ENCODE measurements at regions not wholly inside any gene's neighbourhood (a gene's known extent, or its start where the extent isn't known, plus 50 kb on each side); places are given as distances from the start of the nearest gene placed in this dataset.

DNA sequence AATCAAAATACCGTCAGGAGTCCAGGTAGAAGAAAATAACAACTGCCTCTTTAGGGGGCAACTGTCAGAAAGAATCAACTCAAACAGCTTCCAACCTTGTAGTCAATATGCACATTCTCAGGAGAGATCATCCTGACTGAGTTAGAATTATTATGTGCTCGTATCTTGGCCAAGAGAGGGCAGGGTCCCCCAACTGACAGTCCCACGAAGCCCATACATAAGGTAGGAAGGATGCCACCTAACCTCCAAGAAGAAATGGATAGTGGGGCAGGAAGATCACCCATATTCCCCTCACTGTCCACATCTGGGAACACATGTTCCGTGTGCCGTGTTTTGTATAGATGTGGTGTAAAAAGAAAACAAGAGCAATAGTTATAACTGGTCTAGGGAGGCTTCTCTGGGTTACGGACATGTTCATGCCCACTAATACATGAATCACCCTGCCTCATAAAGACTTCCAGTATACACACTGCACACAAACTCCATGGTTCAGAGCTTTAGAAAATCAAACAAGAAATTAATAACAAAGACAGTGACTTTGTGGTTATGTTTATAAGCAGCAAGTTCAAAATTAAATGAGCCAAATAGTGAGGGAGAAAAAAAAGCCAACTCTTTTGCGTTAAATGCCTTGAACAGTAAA is 295.6 kb downstream of the FGFR2 start:
- H2BK15ac ChIP-seq (replicated peaks; ENCODE audit: low read depth): no peak overlapping the region
- H3K27ac ChIP-seq (ENCODE audit: low read depth, low read length): no peak overlapping the region
- no peak overlapping the region for H3K56ac ChIP-seq (ENCODE audit: low read length)
- H3K79me1 ChIP-seq (ENCODE audit: low read length): no peaks in the 10 kb centered on the region
- WGBS (ENCODE audit: extremely low coverage, insufficient coverage, low lambda C conversion rate): no CpG with 5 or more reads among the region's 7 CpGs
- no peaks in the 10 kb centered on the region for H3K79me2 ChIP-seq (ENCODE audit: control insufficient read depth, insufficient read depth, low read length)
- no peak for DNase-seq
- no peak overlapping the region for H4K8ac ChIP-seq (ENCODE audit: low read depth, low read length)
- H2AK5ac ChIP-seq (ENCODE audit: low read length): no peak overlapping the region
- no peak overlapping the region for H3K4me2 ChIP-seq (ENCODE audit: low read length)
- no peak overlapping the region for H3K23ac ChIP-seq (ENCODE audit: low read length)
- no peaks in the 10 kb centered on the region for H3K4me1 ChIP-seq (ENCODE audit: control insufficient read depth, low read depth, low read length)
- no peak overlapping the region for H3K4me3 ChIP-seq (ENCODE audit: low read length)
- H3K4ac ChIP-seq (ENCODE audit: low read depth, low read length): no peak overlapping the region
- H3K18ac ChIP-seq (ENCODE audit: low read length): no peak overlapping the region
- H2BK5ac ChIP-seq (ENCODE audit: low read length): no peak overlapping the region
- no peak overlapping the region for H4K5ac ChIP-seq (ENCODE audit: low read length)
- H2BK120ac ChIP-seq (ENCODE audit: low read depth, low read length): no peak overlapping the region
- no peaks in the 10 kb centered on the region for H3K36me3 ChIP-seq (ENCODE audit: control insufficient read depth, insufficient read depth, low read length)
- H3K27me3 ChIP-seq (ENCODE audit: insufficient read depth, low read length, poor library complexity): no peaks in the 10 kb centered on the region
- no peak overlapping the region for H3K9ac ChIP-seq (ENCODE audit: low read length)

DNA sequence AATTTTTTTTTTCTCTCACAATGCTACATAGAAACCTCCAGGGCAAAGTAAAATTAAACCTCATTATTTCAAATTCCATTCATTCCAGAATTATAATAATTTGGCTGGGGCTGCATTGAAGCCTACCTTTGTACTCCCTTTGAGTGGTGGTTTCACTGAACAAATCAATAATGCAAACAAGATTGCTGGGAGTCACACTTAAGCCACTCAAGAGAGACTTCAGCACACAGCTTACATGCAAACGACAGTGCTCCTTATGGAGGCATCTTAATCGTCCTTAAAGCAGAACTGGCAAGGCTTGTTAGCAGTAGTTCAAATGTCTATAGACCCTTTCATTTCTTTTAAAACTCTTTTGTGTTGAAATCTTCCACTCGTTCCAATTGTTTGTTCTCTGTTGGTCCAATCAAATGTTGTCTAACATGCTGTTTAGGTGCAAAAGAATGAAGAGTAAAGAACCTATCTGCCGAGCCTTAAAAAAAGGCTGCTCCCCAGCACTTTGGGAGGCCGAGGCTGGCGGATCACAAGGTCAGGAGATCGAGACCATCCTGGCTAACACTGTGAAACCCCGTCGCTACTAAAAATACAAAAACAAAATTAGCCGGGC is 294.9 kb downstream of the FGFR2 start:
- Histone ChIP-seq H2BK120ac (ENCODE audit: low read depth, low read length) (no peak overlapping the region), H4K8ac (ENCODE audit: low read depth, low read length) (no peak overlapping the region), H3K4ac (ENCODE audit: low read depth, low read length) (no peak overlapping the region), H3K79me1 (ENCODE audit: low read length) (no peaks in the 10 kb centered on the region), H3K27me3 (ENCODE audit: insufficient read depth, low read length, poor library complexity) (no peaks in the 10 kb centered on the region), H2BK5ac (ENCODE audit: low read length) (no peak overlapping the region), H4K5ac (ENCODE audit: low read length) (no peak overlapping the region), H3K79me2 (ENCODE audit: control insufficient read depth, insufficient read depth, low read length) (no peaks in the 10 kb centered on the region), H3K56ac (ENCODE audit: low read length) (no peak overlapping the region), H3K4me1 (ENCODE audit: control insufficient read depth, low read depth, low read length) (no peaks in the 10 kb centered on the region), H3K18ac (ENCODE audit: low read length) (no peak overlapping the region), H3K9ac (ENCODE audit: low read length) (no peak overlapping the region), H3K4me2 (ENCODE audit: low read length) (no peak overlapping the region), H2BK15ac (replicated peaks; ENCODE audit: low read depth) (no peak overlapping the region), H2AK5ac (ENCODE audit: low read length) (no peak overlapping the region), H3K36me3 (ENCODE audit: control insufficient read depth, insufficient read depth, low read length) (no peaks in the 10 kb centered on the region), H3K4me3 (ENCODE audit: low read length) (no peak overlapping the region), H3K27ac (ENCODE audit: low read depth, low read length) (no peak overlapping the region), H3K23ac (ENCODE audit: low read length) (no peak overlapping the region)
- WGBS (ENCODE audit: extremely low coverage, insufficient coverage, low lambda C conversion rate): no CpG with 5 or more reads among the region's 10 CpGs
- no peak for DNase-seq

DNA sequence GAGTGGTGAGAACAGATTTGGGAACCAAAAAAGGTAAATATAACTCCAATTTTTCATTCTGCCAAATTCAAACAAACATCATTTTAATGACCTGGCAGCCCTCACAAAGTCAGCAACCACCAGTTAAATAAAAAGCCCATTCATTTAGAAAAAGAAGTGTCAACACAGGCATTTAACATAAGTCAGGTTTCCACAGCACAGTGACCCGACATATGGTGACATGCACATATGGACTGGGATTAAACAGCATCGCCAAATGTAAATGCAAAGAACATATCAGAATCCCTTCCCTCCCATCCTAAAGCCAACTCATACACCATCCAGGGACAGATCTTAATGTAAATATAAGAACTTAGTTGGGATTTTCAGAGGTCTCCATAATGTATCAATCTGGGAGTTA is 293.2 kb downstream of the FGFR2 start:
- Histone ChIP-seq H3K4ac (ENCODE audit: low read depth, low read length) (no peak overlapping the region), H2AK5ac (ENCODE audit: low read length) (no peak overlapping the region), H3K27ac (ENCODE audit: low read depth, low read length) (no peak overlapping the region), H3K79me1 (ENCODE audit: low read length) (no peaks in the 10 kb centered on the region), H3K27me3 (ENCODE audit: insufficient read depth, low read length, poor library complexity) (no peaks in the 10 kb centered on the region), H3K4me2 (ENCODE audit: low read length) (no peak overlapping the region), H3K9ac (ENCODE audit: low read length) (no peak overlapping the region), H2BK15ac (replicated peaks; ENCODE audit: low read depth) (no peak overlapping the region), H3K36me3 (ENCODE audit: control insufficient read depth, insufficient read depth, low read length) (no peaks in the 10 kb centered on the region), H2BK120ac (ENCODE audit: low read depth, low read length) (no peak overlapping the region), H3K4me3 (ENCODE audit: low read length) (no peak overlapping the region), H3K79me2 (ENCODE audit: control insufficient read depth, insufficient read depth, low read length) (no peaks in the 10 kb centered on the region), H3K23ac (ENCODE audit: low read length) (no peak overlapping the region), H4K8ac (ENCODE audit: low read depth, low read length) (no peak overlapping the region), H4K5ac (ENCODE audit: low read length) (no peak overlapping the region), H2BK5ac (ENCODE audit: low read length) (no peak overlapping the region), H3K4me1 (ENCODE audit: control insufficient read depth, low read depth, low read length) (no peaks in the 10 kb centered on the region), H3K56ac (ENCODE audit: low read length) (no peak overlapping the region), H3K18ac (ENCODE audit: low read length) (no peak overlapping the region)
- DNase-seq: no peak
- no CpG with 5 or more reads among the region's 2 CpGs for WGBS (ENCODE audit: extremely low coverage, insufficient coverage, low lambda C conversion rate)

DNA sequence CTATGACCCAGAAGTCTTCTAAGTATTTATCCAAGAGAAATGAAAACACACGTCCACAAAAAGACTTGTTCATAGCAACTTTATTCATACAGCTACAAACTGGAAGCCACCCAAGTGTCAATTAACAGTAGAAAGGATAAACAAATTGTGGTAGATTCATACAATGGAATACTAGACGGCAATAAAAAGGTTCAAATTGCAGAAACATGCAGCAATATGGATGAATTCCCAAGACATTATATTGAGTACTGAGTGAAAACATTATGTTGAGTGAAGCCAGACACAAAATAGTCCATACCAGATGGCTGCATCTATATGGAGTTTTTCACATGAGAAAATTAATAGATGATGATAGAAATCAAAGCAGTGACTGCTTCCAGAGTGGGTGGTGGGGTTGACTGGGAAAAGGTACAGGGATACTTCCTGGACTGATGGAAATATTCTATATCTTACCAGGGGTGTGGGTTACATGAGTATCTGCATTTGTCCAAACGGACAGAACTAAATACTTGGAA is 292.0 kb downstream of the FGFR2 start:
- H3K79me1 ChIP-seq (ENCODE audit: low read length): no peaks in the 10 kb centered on the region
- H2BK120ac ChIP-seq (ENCODE audit: low read depth, low read length): no peak overlapping the region
- H2BK15ac ChIP-seq (replicated peaks; ENCODE audit: low read depth): no peak overlapping the region
- H3K18ac ChIP-seq (ENCODE audit: low read length): no peak overlapping the region
- H3K36me3 ChIP-seq (ENCODE audit: control insufficient read depth, insufficient read depth, low read length): no peaks in the 10 kb centered on the region
- H4K8ac ChIP-seq (ENCODE audit: low read depth, low read length): no peak overlapping the region
- H3K4me1 ChIP-seq (ENCODE audit: control insufficient read depth, low read depth, low read length): no peaks in the 10 kb centered on the region
- no peak overlapping the region for H2BK5ac ChIP-seq (ENCODE audit: low read length)
- H3K9ac ChIP-seq (ENCODE audit: low read length): no peak overlapping the region
- no peak overlapping the region for H3K4ac ChIP-seq (ENCODE audit: low read depth, low read length)
- no peak overlapping the region for H4K5ac ChIP-seq (ENCODE audit: low read length)
- no peak overlapping the region for H3K4me3 ChIP-seq (ENCODE audit: low read length)
- H3K27me3 ChIP-seq (ENCODE audit: insufficient read depth, low read length, poor library complexity): no peaks in the 10 kb centered on the region
- no CpG with 5 or more reads among the region's 3 CpGs for whole genome bisulfite sequencing (ENCODE audit: extremely low coverage, insufficient coverage, low lambda C conversion rate)
- H3K56ac ChIP-seq (ENCODE audit: low read length): no peak overlapping the region
- no peak overlapping the region for H3K27ac ChIP-seq (ENCODE audit: low read depth, low read length)
- no peak overlapping the region for H3K23ac ChIP-seq (ENCODE audit: low read length)
- H3K4me2 ChIP-seq (ENCODE audit: low read length): no peak overlapping the region
- DNase-seq: no peak
- no peak overlapping the region for H2AK5ac ChIP-seq (ENCODE audit: low read length)
- H3K79me2 ChIP-seq (ENCODE audit: control insufficient read depth, insufficient read depth, low read length): no peaks in the 10 kb centered on the region

DNA sequence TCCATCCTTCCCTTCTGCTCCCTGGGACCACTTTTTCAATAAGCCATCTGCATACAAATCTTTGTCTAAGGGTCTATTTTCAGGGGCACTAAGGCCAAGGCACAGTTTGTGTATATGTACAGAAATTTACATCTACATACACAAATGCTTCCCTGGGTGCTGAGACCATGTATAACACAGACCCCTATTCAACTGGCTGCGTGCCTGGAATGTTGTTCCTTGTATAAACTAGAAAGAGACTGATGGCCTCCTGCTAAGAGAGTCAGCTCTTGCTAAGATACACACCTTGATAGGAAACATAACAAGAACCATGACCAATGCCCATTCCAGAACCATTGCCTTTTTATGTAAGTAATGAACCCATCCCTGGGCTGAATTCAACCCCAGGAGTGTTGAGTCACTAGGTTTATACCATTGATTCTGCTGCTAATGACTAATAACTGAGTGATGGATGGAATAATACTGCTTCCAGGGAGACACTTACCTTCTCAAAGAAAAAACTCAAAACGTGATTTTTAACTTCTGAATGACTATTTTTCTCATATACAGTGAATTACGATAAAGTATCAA is 290.7 kb downstream of the FGFR2 start:
- Histone ChIP-seq H3K4me2 (ENCODE audit: low read length) (no peak overlapping the region), H4K8ac (ENCODE audit: low read depth, low read length) (no peak overlapping the region), H3K79me1 (ENCODE audit: low read length) (no peaks in the 10 kb centered on the region), H4K5ac (ENCODE audit: low read length) (no peak overlapping the region), H3K36me3 (ENCODE audit: control insufficient read depth, insufficient read depth, low read length) (no peaks in the 10 kb centered on the region), H3K27me3 (ENCODE audit: insufficient read depth, low read length, poor library complexity) (no peaks in the 10 kb centered on the region), H2BK15ac (replicated peaks; ENCODE audit: low read depth) (no peak overlapping the region), H2AK5ac (ENCODE audit: low read length) (no peak overlapping the region), H3K27ac (ENCODE audit: low read depth, low read length) (no peak overlapping the region), H3K56ac (ENCODE audit: low read length) (no peak overlapping the region), H2BK120ac (ENCODE audit: low read depth, low read length) (no peak overlapping the region), H3K79me2 (ENCODE audit: control insufficient read depth, insufficient read depth, low read length) (no peaks in the 10 kb centered on the region), H3K4me3 (ENCODE audit: low read length) (no peak overlapping the region), H3K4ac (ENCODE audit: low read depth, low read length) (no peak overlapping the region), H3K23ac (ENCODE audit: low read length) (no peak overlapping the region), H3K18ac (ENCODE audit: low read length) (no peak overlapping the region), H2BK5ac (ENCODE audit: low read length) (no peak overlapping the region), H3K9ac (ENCODE audit: low read length) (no peak overlapping the region), H3K4me1 (ENCODE audit: control insufficient read depth, low read depth, low read length) (peaks cover 4% of the 10 kb centered on the region)
- DNase-seq: no peak
- WGBS (ENCODE audit: extremely low coverage, insufficient coverage, low lambda C conversion rate): no CpG with 5 or more reads among the region's 3 CpGs
